PC-9 (cell line): ENCODE measurements at regions not wholly inside any gene's neighbourhood (a gene's known extent, or its start where the extent isn't known, plus 50 kb on each side); places are given as distances from the start of the nearest gene placed in this dataset.

Experiments
- EZH2 ChIP-seq: fragments of 200-600 bp; sonication (generic); IDR thresholded peaks from 2 replicates; pipeline ENCODE4 v1.8.0; 2017; ENCODE audit warnings: antibody characterized with exemption, low read depth
- TF ChIP-seq, protein P1 (sequence below): fragments of 200-600 bp; sonication (generic); conservative IDR thresholded peaks from 2 replicates; pipeline ENCODE4 v1.6.1; 2017; ENCODE audit warnings: mixed run types, antibody characterized with exemption, mild to moderate bottlenecking, moderate library complexity

DNA sequence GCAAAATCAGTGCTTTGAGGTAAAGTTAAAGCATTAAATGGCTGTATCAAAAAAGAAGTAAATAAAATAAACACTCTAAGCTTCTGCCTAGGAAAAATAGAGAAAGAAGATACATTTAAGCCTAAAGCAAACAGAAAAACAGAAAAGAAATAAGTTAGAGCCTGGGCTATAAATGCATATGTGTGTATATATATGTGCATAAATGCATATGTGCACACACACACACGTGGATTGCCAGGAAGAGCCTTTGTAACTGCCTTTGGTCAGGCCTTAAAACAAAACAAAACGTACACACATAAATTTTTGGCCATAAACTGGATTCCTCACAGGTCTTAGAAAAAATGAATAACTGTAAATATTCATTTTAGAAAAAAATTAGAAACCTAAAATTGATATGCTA is 925.8 kb downstream of the MRPL39 start:
- TF ChIP-seq, protein P1, sequence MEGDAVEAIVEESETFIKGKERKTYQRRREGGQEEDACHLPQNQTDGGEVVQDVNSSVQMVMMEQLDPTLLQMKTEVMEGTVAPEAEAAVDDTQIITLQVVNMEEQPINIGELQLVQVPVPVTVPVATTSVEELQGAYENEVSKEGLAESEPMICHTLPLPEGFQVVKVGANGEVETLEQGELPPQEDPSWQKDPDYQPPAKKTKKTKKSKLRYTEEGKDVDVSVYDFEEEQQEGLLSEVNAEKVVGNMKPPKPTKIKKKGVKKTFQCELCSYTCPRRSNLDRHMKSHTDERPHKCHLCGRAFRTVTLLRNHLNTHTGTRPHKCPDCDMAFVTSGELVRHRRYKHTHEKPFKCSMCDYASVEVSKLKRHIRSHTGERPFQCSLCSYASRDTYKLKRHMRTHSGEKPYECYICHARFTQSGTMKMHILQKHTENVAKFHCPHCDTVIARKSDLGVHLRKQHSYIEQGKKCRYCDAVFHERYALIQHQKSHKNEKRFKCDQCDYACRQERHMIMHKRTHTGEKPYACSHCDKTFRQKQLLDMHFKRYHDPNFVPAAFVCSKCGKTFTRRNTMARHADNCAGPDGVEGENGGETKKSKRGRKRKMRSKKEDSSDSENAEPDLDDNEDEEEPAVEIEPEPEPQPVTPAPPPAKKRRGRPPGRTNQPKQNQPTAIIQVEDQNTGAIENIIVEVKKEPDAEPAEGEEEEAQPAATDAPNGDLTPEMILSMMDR: no peak
- no peak for TF ChIP-seq EZH2
